A673 (cell line): ENCODE measurements at regions not wholly inside any gene's neighbourhood (a gene's known extent, or its start where the extent isn't known, plus 50 kb on each side); places are given as distances from the start of the nearest gene placed in this dataset.

ENCODE experiments used
- BruUV-seq: library from RNA; stranded (reverse); fragments of 400-500 nt; replicated peaks from 2 replicates; lab custom pipeline; 2021; lab: Mats Ljungman, UMichigan
- CTCF ChIA-PET: fragments of 300-600 bp; sonication (Branson Sonifier 250); formaldehyde crosslinking; loops from one replicate; lab custom pipeline; 2022; ENCODE audit warnings: antibody characterized with exemption; lab: Charles Lee
- POLR2A ChIA-PET: fragments of 300-600 bp; sonication (Branson Sonifier 250); formaldehyde crosslinking; loops from one replicate; lab custom pipeline; 2022; ENCODE audit warnings: antibody characterized with exemption; ENCODE audit not compliant: low non-redundant PET; lab: Charles Lee
- DNase-seq: peaks from one replicate; pipeline ENCODE4 v3.0.0-alpha.2; 2015; ENCODE audit warnings: low spot score
- H3K27ac ChIP-seq: fragments of 200-600 bp; sonication (generic); 2 replicates; pipeline ENCODE4 v1.5.1; 2016; ENCODE audit warnings: mixed run types, low read depth, mild to moderate bottlenecking, mixed read lengths, antibody characterized with exemption, low read length; ENCODE audit not compliant: poor library complexity, severe bottlenecking
- H3K27me3 ChIP-seq: fragments of 200-600 bp; sonication (generic); replicated peaks from 2 replicates; pipeline ENCODE4 v1.6.1; 2017; ENCODE audit warnings: mixed run types, low read depth, mild to moderate bottlenecking, mixed read lengths, antibody characterized with exemption, low read length; ENCODE audit not compliant: insufficient read depth, poor library complexity
- H3K36me3 ChIP-seq: fragments of 200-600 bp; sonication (generic); 2 replicates; pipeline ENCODE4 v1.6.1; 2016; ENCODE audit warnings: mixed run types, mild to moderate bottlenecking, mixed read lengths, antibody characterized with exemption, low read length; ENCODE audit not compliant: insufficient read depth, poor library complexity, severe bottlenecking
- H3K4me1 ChIP-seq: fragments of 200-600 bp; sonication (generic); 2 replicates; pipeline ENCODE4 v1.6.1; 2017; ENCODE audit warnings: mixed run types, mild to moderate bottlenecking, mixed read lengths, antibody characterized with exemption, low read length; ENCODE audit not compliant: insufficient read depth, poor library complexity, severe bottlenecking
- H3K4me3 ChIP-seq: fragments of 200-600 bp; sonication (generic); 2 replicates; pipeline ENCODE4 v1.5.1; 2016; ENCODE audit warnings: low read depth, mixed run types, mild to moderate bottlenecking, mixed read lengths, low read length; ENCODE audit not compliant: poor library complexity, severe bottlenecking
- H3K9me3 ChIP-seq: fragments of 200-600 bp; sonication (generic); 2 replicates; pipeline ENCODE4 v1.6.1; 2016; ENCODE audit warnings: mixed run types, low read depth, mild to moderate bottlenecking, mixed read lengths, antibody characterized with exemption, low read length; ENCODE audit not compliant: poor library complexity, severe bottlenecking
- CTCF ChIP-seq: fragments of 300-800, 200-600 bp; sonication (generic); conservative IDR thresholded peaks from 2 replicates; pipeline ENCODE4 v1.5.1; 2017; ENCODE audit warnings: low read depth, mild to moderate bottlenecking, antibody characterized with exemption, low read length, moderate library complexity, mixed read lengths
- EZH2 ChIP-seq: fragments of 200-600 bp; sonication (generic); IDR thresholded peaks from 2 replicates; pipeline ENCODE4 v1.6.1; 2017; ENCODE audit warnings: borderline replicate concordance, low read depth, mild to moderate bottlenecking, mixed read lengths, antibody characterized with exemption, low read length; ENCODE audit not compliant: poor library complexity, severe bottlenecking
- intact Hi-C: fragments of 100-400 bp; cut with micrococcal nuclease; formaldehyde crosslinking; loops from one replicate; pipeline ENCODE4 v1.10.0; 2022; ENCODE audit not compliant: unreplicated experiment

GRCh38 chr7:155373359-155374273 lies 75.9 kb downstream of the INSIG1 start:
- TF ChIP-seq CTCF (no peak), EZH2 (peak; percentile 98)
- Histone ChIP-seq H3K4me3 (peak overlapping the region; percentile 23), H3K27me3 (peaks cover 98% of the 10 kb centered on the region), H3K36me3 (no peaks in the 10 kb centered on the region), H3K27ac (no peak overlapping the region), H3K4me1 (peaks cover 31% of the 10 kb centered on the region), H3K9me3 (no peaks in the 10 kb centered on the region)
- POLR2A ChIA-PET = no interaction called here
- peak; percentile 38 for DNase-seq
- CTCF ChIA-PET = interaction anchor here (0.7 kb wide), 1 partner anchor 191 kb away, joined by 3 read pairs; no protein-coding TSS in a partner anchor
- BruUV-seq = no TSS peak
- intact Hi-C loops = no loop called here

GRCh38 chr7:155374276-155375252 lies 76.9 kb downstream of the INSIG1 start:
- no peak overlapping the region for H3K27ac ChIP-seq
- intact Hi-C loops = no loop called here
- TF ChIP-seq CTCF (no peak), EZH2 (peak; percentile 98)
- H3K36me3 ChIP-seq = no peaks in the 10 kb centered on the region
- no peaks in the 10 kb centered on the region for H3K9me3 ChIP-seq
- H3K4me3 ChIP-seq = peak overlapping the region; percentile 23
- H3K27me3 ChIP-seq = peaks cover 98% of the 10 kb centered on the region
- CTCF ChIA-PET = interaction anchor here (0.7 kb wide), 1 partner anchor 192 kb away, joined by 3 read pairs; no protein-coding TSS in a partner anchor
- no TSS peak for BruUV-seq
- peaks cover 31% of the 10 kb centered on the region for H3K4me1 ChIP-seq
- POLR2A ChIA-PET = interaction anchor here (0.7 kb wide), 1 partner anchor 270 kb away, joined by 3 read pairs; the partner anchor contains the start of gene RBM33
- DNase-seq = no peak
